SW 1271 (cell line): ENCODE measurements at regions not wholly inside any gene's neighbourhood (a gene's known extent, or its start where the extent isn't known, plus 50 kb on each side); places are given as distances from the start of the nearest gene placed in this dataset.

Experiments
- DNase-seq, 2 experiments: peaks; one replicate each; lab custom pipeline; 2025; lab: John Stamatoyannopoulos, UW

GRCh38 chr3:43180027-43180426 is 74.1 kb upstream of the POMGNT2 start:
- DNase-seq: peak; percentile 24 to 75

DNA sequence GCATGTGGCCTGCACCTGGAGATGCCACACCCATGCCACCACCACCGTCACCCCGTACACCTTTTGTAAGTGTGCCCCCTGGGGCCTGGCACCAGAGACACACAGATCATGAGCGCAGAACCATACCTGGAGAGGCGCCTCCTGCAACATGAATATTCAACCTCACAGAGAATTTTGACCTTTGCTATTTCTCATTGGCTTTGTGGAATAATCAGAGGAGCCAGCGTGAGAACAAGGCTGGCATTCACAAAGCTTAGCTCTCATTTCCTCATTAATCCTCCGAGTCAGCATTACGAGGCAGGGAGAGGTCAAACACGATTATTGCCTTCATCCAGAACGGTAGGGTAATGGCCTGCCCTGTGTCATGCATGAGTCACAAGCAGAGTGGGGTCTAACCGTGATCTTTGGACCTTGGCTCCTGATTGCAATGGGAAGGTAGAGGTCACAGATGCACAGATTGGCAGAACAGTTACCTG is 73.0 kb upstream of the POMGNT2 start:
- DNase-seq: no peak

GRCh38 chr3:43177085-43177484 is 71.2 kb upstream of the POMGNT2 start:
- no peak for DNase-seq

DNA sequence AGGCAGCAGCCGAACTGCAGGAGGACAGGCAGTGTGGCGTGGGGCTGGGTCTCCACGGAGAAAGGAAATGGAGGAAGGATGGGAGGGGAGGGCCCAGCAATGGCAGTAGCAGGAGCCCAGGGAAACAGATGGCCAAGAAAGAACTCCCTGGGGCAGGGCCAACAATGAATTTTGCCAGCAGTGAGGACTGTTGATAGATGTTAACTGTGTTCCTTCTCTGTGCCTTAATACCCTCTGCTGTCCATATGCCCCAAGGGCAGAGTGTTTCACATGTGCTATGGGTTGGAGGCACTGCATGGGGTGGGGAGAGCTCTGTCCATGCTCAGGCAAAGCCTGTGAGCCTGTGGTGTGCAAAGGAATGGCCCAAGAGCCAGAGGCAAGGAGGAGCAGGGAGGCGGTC is 70.8 kb upstream of the POMGNT2 start:
- no peak for DNase-seq

DNA sequence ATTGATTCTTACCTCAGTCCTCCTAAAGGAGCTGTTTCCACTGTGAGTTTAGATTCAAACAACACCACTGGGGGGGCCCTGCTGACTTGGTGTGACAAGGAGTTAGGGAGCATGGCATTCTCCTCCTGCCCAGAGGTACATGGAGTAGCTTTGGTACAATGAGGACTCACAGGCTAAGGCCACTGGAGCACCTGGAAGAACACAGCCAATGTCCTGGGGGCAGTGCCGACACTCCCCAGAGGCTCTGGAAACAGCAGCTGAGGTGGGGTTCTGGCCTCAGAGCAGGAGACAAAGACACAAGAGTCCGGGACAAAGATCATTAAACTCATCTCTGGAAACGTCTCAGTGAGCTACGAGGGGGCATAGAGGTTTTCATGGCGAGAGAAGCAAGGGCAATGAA is 69.7 kb upstream of the POMGNT2 start:
- DNase-seq: no peak

DNA sequence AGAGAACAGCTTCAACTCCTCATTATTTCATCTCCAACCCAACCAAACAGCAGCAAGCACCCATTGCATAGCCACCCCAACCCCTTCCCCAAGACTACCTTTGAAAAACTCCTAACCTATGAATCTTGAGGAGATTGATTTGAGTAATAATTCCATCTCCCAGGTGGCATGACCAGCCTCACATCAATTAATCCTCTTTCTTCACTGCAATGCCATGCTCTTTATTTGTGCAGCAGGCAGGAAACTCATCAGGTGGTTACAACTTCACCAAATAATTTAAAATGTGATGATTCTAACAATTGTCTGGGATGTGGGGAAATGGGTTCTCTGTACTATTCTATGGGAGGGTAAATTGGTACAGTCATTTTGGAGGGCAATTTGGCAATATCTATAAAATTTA is 68.1 kb upstream of the POMGNT2 start:
- no peak for DNase-seq

DNA sequence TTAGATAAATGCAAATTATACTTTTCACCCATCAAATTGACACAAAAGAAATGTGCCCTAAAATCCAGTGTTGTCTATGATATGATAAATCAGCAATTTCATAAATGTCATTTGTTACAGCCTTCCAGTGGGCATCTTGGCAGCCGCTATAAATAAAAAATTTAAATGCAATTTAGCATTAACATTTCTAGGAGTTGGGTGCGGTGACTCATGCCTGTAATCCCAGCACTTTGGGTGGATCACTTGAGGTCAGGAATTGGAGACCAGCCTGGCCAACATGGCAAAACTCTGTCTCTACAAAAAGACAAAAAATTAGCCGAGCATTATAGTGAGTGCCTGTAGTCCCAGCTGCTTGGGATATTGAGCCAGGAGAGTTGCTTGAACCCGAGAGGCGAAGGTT is 65.9 kb upstream of the POMGNT2 start:
- DNase-seq: no peak

DNA sequence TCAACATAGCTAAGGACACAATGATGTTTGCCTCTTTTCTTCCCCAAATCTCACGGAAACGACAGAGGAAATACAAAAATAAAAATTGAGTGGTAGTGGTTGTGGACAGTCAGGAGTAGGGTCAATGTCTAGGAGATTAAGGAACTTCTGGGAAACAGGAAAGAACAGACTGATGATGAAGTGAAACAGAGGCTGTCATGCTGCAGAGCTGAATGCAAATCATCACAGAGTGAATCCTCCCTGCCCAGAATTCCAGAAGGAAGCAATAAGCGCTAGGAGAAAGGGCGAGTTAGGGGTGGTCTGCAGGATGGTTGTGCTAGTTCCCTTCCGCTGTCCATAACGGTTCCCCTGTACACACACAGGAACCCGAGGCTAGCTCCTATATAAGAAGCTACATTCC is 64.7 kb upstream of the POMGNT2 start:
- no peak for DNase-seq

DNA sequence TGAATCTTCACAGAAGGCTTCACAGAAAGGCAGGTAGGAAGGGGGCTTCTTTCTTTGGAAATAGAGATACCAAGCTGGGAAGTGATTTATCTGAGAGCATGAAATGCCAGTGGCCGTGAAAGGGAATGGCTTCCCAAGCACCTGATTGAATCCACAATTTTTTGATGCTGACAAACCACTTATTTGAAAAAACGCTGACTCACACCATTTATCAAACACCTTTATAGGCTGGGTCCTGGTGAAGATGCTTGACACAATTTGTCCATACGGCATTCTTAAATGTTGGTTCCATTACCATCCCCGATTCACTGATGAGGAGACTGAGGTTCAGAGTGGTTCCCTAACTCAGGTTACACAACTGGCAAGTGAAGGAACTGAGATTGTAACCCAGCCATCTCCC is 64.1 kb upstream of the POMGNT2 start:
- no peak for DNase-seq

DNA sequence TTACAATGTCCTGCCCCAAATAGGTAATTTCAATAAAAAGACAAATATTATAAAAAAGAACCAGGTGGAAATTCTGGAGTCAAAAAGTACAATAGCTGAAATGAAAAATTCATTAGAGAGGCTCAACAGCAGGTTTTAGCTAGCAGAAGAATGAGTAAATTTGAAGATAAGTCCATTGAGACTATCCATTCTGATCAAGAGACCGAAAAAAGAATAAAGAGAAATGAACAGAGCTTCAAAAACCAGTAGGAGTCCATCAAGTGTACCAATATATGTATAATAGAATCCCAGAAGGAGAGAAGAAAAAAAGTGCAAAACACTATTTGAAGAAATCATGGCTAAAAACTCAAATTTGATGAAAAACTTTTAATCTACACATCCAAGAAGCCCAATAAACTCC is 60.5 kb upstream of the POMGNT2 start:
- DNase-seq: no peak

DNA sequence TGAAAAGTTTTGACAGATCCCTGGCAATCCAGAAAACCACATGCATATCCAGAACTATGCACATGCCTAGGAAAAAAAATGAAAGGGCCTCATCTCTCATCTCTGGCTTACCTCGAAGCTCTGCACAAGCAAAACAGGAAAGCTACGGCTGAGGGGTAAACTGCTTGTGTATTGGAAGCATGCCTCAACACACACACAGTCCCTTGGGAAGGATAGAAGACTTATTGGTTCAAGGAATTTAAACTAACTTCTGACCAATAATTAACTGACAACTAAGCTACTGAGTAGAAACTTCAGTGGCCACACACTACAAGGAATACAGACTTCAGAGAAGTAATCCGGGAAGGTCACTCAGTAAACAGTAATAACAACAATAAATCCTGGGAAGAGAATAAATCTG is 59.9 kb upstream of the POMGNT2 start:
- DNase-seq: no peak

DNA sequence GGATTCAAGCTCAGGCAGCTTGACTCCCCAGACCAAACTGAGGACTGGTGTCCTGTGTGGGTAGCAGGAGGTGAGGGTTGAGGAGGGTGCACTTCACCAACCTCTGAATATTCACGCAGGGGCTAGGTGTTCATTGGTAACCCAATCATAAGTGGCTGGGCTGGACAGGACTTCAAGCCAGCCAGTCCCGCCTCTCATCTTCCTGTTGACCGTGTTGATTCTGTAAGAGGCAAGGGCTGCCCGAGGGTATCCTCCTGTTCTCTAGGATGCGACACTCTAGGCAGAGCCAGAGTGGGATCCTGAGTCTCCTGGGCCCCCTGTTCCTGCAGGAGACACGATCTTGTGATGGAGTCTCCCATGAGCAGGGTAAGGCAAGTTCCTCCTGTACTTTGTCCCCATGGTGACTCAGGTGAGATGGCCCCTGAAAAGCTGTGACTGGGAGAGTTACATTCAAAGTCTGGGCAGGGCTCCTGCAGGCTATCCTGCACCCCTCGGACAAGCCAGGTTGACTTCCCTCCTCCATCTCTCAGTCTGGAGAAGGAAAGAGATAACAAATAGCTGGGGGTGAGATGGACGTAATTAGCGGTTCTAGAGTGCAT is 58.1 kb upstream of the POMGNT2 start:
- no peak for DNase-seq

- peak in 1 of 2 experiments; percentile 23 for DNase-seq
Measured at GRCh38 chr3:43162230-43163084, 56.6 kb upstream of the POMGNT2 start.

DNA sequence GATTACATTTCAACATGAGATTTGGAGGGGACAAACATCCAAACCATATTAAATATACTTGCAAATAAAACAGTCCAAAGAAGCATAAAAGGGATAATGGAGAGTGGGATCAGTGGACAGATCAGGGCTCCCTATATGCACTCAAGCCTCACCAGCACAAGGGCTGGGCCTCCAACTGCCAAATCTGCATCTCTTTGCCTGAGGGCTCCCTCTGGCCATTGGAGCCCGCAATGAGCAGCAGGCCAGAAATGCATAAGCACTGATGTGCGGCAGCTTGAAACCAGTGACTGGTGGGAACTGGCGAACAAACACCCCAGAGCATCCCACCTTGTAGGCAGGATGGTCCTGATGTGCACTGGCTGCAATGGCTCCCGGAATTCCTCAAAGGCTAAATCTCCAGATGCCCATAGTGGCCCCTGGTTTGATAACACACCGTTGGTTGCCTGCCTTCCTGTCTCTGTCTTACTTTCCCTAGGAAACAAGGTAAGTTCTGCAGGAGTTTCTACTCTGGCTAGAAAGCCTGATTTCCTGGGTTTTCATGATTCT is 55.9 kb upstream of the POMGNT2 start:
- DNase-seq: no peak

DNA sequence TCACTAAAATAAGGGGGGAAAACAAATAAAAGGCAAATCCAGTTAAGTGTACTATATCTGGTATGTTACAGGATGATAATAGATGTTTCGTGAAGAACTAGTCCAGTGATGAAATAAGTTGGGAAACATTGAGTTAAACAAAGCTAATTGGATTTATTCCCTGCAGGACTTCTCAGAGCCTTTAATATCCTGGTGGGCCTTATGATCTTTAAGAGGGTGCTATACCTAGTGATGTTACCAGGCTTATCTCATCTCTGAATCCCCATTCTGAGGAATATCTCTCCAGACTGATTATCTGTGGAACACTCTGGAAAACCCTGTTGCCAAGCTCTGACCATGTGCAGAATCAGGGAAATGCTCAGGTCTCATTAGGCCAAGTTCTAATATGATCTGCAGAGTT is 54.8 kb upstream of the POMGNT2 start:
- no peak for DNase-seq

- DNase-seq: no peak
Measured at GRCh38 chr3:43159876-43160255, 54.0 kb upstream of the POMGNT2 start.

DNA sequence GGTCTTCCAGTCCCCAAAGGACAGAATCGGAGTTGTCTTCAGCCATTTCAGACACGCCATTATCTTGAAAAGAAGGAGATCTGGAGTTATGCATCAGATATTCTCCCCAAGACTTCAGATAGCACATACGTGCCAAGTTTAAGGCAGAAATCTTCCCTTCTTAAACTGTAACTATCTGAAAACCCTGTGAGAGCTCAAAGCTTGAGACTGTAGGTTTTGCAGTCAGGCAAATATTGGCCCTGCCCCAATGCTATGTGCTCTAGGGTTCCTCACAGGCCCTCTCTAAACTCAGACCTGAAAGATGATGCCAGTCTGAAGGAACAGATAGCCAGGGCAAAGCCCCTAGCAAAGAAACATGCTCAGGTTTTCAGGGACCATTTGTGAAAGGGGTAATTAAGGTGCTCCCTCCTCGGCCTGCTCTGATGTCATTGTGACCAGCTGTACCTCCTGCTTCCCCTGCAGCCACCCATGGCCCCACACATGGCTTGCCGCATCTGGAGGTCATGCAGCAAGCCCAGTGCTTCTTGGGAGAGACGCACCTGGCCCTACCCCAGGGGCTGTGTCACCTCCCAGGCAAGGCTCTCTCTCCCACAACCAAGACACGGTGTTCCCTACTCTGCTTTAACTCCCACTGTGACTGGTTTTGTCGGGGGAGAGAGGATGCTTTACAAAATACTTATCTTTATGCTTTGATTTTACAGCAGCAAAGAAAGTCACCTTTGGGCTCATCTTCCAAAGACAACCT is 53.4 kb upstream of the POMGNT2 start:
- no peak for DNase-seq

DNA sequence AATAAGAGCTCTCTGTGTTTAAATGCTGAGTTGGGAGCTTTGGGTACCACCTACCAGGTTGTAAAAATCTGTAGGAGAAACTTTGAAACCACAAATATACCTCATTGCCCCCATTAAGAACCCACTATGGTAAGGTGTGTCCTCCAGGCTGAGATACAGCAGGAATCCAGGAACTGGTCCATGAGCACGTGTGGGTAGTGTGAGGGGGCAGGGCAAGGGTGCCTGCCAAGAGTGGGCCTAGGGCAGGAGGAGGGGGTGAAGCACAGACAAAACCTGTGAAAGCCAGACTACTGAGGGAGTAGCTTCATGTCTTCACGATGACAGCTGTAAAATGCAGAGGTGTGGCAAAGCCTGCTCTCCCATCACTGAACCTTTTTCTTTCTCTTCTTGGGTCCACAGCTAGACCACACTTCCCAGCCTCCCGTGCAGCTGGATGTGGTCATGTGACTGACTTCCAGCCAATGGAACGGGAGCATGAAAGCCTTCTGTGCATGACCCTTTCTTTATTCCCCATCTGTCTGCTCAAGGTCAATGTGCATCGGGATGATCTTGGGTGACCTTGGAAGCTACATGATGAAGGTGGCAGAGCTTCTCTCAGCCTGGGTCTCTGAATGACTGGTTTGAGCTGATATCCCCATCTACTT is 51.1 kb upstream of the POMGNT2 start:
- DNase-seq: no peak

GRCh38 chr3:43155464-43156121 is 49.7 kb upstream of the POMGNT2 start:
- DNase-seq: peak; percentile 9 to 60
